Smooth muscle cell (in vitro differentiated cells): ENCODE measurements at regions not wholly inside any gene's neighbourhood (a gene's known extent, or its start where the extent isn't known, plus 50 kb on each side); places are given as distances from the start of the nearest gene placed in this dataset.

Source experiments
- DNase-seq: peaks from one replicate; lab custom pipeline; 2025; ENCODE audit not compliant: unreplicated experiment; lab: John Stamatoyannopoulos, UW
- H2AFZ ChIP-seq: fragments of 200-600 bp; sonication (generic); 2 replicates; pipeline ENCODE4 v1.6.0; 2016; ENCODE audit warnings: antibody characterized with exemption, low read depth, mild to moderate bottlenecking
- H3F3A ChIP-seq: fragments of 200-600 bp; sonication (generic); 2 replicates; pipeline ENCODE4 v1.6.0; 2017; ENCODE audit warnings: antibody characterized with exemption, low read depth
- H3K27ac ChIP-seq: fragments of 200-600 bp; sonication (generic); 2 replicates; pipeline ENCODE4 v1.5.1; 2016; ENCODE audit warnings: low read depth, mild to moderate bottlenecking
- H3K27me3 ChIP-seq: fragments of 200-600 bp; sonication (generic); 2 replicates; pipeline ENCODE4 v1.6.1; 2016; ENCODE audit warnings: low read depth, mild to moderate bottlenecking
- H3K36me3 ChIP-seq: fragments of 200-600 bp; sonication (generic); 2 replicates; pipeline ENCODE4 v1.5.1; 2016; ENCODE audit warnings: low read depth
- H3K4me1 ChIP-seq: fragments of 200-600 bp; sonication (generic); 2 replicates; pipeline ENCODE4 v1.5.1; 2016; ENCODE audit warnings: low read depth
- H3K4me2 ChIP-seq: fragments of 200-600 bp; sonication (generic); 2 replicates; pipeline ENCODE4 v1.6.0; 2016; ENCODE audit warnings: mild to moderate bottlenecking
- H3K4me3 ChIP-seq: fragments of 200-600 bp; sonication (generic); 2 replicates; pipeline ENCODE4 v1.5.1; 2016; ENCODE audit warnings: mild to moderate bottlenecking
- H3K79me2 ChIP-seq: fragments of 200-600 bp; sonication (generic); 2 replicates; pipeline ENCODE4 v1.6.0; 2016; ENCODE audit warnings: low read depth, mild to moderate bottlenecking
- H3K9ac ChIP-seq: fragments of 200-600 bp; sonication (generic); 2 replicates; pipeline ENCODE4 v1.6.0; 2016; ENCODE audit warnings: low read depth
- H3K9me3 ChIP-seq: fragments of 200-600 bp; sonication (generic); replicated peaks from 2 replicates; pipeline ENCODE4 v1.5.1; 2016; ENCODE audit warnings: low read depth
- H4K20me1 ChIP-seq: fragments of 200-600 bp; sonication (generic); 2 replicates; pipeline ENCODE4 v1.6.0; 2016; ENCODE audit warnings: low read depth
- CTCF ChIP-seq: fragments of 200-600 bp; sonication (generic); IDR thresholded peaks from 2 replicates; pipeline ENCODE4 v1.5.1; 2017; ENCODE audit warnings: borderline replicate concordance, mild to moderate bottlenecking, antibody characterized with exemption; ENCODE audit not compliant: insufficient read depth, poor library complexity, severe bottlenecking
- WGBS: methylation state at CpG from one replicate; pipeline ENCODE4 v1.1.7; 2016; ENCODE audit warnings: low lambda C conversion rate; 5-methylcytosine and 5-hydroxymethylcytosine counted together

DNA sequence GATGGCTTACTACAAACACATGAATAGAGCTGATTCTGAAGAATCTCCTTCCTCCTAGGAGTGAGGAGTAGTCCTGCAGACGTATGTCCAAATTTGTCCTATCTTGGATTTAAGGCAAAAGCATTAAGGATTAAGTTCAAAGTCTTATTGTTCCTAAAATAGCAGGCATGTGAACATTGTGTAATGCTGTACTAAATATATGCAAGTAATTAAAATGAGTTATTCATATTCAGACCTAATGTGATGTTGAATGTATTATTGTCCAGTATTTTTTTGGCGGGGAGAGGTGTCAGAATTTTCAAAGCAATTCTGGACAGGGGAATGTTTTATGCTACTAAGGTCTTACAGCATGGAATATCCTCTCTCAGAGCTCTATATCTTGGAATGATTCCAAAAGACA lies 60.7 kb upstream of the STK38L start:
- no peak overlapping the region for H2AFZ ChIP-seq
- peaks cover 16% of the 10 kb centered on the region for H3K4me1 ChIP-seq
- H3K4me2 ChIP-seq = no peak overlapping the region
- no peak overlapping the region for H3K27ac ChIP-seq
- DNase-seq = no peak
- no peaks in the 10 kb centered on the region for H4K20me1 ChIP-seq
- WGBS = 29% methylated on average over 2 of the region's 2 CpGs
- H3K9ac ChIP-seq = no peak overlapping the region
- H3K9me3 ChIP-seq = no peaks in the 10 kb centered on the region
- peaks cover 33% of the 10 kb centered on the region for H3F3A ChIP-seq
- no peaks in the 10 kb centered on the region for H3K79me2 ChIP-seq
- H3K27me3 ChIP-seq = no peaks in the 10 kb centered on the region
- H3K4me3 ChIP-seq = no peak overlapping the region
- TF ChIP-seq CTCF = no peak
- no peaks in the 10 kb centered on the region for H3K36me3 ChIP-seq

DNA sequence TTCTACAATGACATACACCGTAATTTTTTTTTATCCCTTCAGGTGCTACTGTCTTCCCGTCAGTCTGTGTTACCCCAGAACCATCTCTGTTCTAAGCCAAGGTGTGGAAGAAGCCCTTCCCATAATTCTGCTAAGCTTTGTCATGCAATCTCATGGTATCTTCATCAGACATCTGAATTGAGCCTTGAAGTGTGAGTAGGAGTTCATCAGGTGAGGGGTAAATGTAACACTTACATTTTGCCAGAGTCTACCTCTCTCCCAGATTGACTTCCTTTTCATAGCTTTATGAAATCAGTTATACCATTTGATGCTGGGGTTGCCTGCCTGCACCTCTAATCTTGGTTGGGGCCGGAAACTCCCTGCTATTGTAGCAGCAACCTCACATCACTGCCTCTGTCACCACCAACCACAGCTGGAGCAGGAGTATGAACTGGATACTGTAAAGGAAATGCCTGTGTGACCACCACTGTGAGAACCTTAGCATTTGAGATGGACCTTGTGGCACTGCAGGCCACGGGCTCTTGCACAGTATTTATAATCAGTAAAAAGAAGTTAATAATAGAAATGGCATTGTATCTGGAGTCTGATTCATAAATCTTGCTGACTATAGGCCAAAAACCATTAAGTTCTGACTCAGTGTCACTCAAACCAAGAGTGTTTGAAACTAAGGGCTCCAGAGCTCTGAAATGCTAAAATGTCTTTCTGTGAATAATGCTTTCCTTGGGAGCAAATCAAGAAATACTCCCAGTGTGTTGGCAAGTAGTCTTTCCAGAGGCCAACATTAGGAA lies 58.7 kb upstream of the STK38L start:
- no peaks in the 10 kb centered on the region for H3K9me3 ChIP-seq
- H3K4me1 ChIP-seq = peaks cover 9% of the 10 kb centered on the region
- no peak overlapping the region for H2AFZ ChIP-seq
- peak overlapping the region; percentile 87 for H3K27ac ChIP-seq
- H3K79me2 ChIP-seq = no peaks in the 10 kb centered on the region
- H3K4me3 ChIP-seq = no peak overlapping the region
- H3K27me3 ChIP-seq = no peaks in the 10 kb centered on the region
- no peaks in the 10 kb centered on the region for H4K20me1 ChIP-seq
- TF ChIP-seq CTCF = no peak
- WGBS = 57% methylated on average over 4 of the region's 4 CpGs
- H3K9ac ChIP-seq = no peak overlapping the region
- peaks cover 19% of the 10 kb centered on the region for H3F3A ChIP-seq
- peak overlapping the region; percentile 38 for H3K4me2 ChIP-seq
- DNase-seq = no peak
- no peaks in the 10 kb centered on the region for H3K36me3 ChIP-seq

DNA sequence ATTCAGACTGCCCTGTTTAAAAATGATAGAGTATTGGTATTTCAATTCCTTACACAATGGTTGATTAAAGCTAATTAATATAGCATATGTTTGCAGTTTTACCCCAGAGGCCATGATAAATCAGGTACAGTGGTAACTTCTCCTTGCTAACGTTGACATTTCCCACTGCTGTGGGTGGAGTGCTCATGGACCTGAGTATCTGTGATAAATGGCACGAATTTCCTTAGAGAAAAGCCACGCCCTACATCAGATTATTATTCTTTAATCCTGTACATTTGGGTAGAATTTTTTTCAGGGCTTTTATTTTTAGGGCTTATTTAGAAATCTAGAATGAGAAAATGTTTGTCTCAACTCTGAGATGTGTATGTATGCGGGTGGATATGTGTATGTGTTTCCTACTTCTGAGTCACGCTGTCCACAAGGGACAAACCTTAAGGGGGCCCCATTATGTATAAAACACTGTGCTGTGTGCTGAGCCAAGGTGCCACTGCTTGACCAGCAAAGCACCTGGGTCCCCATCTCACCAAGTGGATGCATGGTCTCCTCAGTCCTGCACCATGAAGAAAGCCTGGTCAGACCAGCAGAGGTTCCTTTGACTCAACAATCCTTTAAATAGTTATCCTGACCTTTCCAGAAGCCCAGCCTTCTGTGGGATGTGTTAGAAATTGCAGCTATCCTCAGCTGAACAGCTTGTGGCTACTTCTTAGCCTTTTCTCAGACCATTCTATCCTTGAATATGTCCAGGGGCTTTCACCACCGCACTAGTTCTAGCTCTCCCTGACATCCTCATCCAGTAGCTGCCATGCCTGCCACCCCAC lies 57.9 kb upstream of the STK38L start:
- peak overlapping the region; percentile 87 for H3K27ac ChIP-seq
- no peaks in the 10 kb centered on the region for H3K36me3 ChIP-seq
- H3K4me1 ChIP-seq = peaks cover 10% of the 10 kb centered on the region
- no peaks in the 10 kb centered on the region for H3K27me3 ChIP-seq
- peak overlapping the region; percentile 38 for H3K4me2 ChIP-seq
- H2AFZ ChIP-seq = no peak overlapping the region
- 54% methylated on average over 6 of the region's 6 CpGs for WGBS
- TF ChIP-seq CTCF = no peak
- no peak overlapping the region for H3K4me3 ChIP-seq
- no peak overlapping the region for H3K9ac ChIP-seq
- H3K9me3 ChIP-seq = no peaks in the 10 kb centered on the region
- DNase-seq = no peak
- peaks cover 25% of the 10 kb centered on the region for H3F3A ChIP-seq
- H4K20me1 ChIP-seq = no peaks in the 10 kb centered on the region
- H3K79me2 ChIP-seq = no peaks in the 10 kb centered on the region
